Caco-2 (cell line): ENCODE measurements at regions not wholly inside any gene's neighbourhood (a gene's known extent, or its start where the extent isn't known, plus 50 kb on each side); places are given as distances from the start of the nearest gene placed in this dataset.
A peak's percentile ranks its signal among the peaks of the same experiment; 100 is the strongest.

Experiments used
- BruUV-seq: library from RNA; stranded (reverse); fragments of 400-500 nt; replicated peaks from 2 replicates; lab custom pipeline; 2021; lab: Mats Ljungman, UMichigan
- CTCF ChIA-PET: fragments of 300-600 bp; sonication (Branson Sonifier 250); formaldehyde crosslinking; loops from one replicate; lab custom pipeline; 2022; ENCODE audit warnings: antibody characterized with exemption; lab: Charles Lee
- POLR2A ChIA-PET: fragments of 300-600 bp; sonication (Branson Sonifier 250); formaldehyde crosslinking; loops from one replicate; lab custom pipeline; 2022; ENCODE audit warnings: antibody characterized with exemption; lab: Charles Lee
- DNase-seq, 2 experiments: peaks; one replicate each; pipeline versions ENCODE4 v3.0.0 to v3.0.0-alpha.2; 2020 to 2022
- H3K27me3 ChIP-seq: replicated peaks from 2 replicates; pipeline ENCODE4 v1.6.0; 2011; ENCODE audit warnings: low read length; ENCODE audit not compliant: control insufficient read depth, insufficient read depth
- H3K36me3 ChIP-seq: 2 replicates; pipeline ENCODE4 v1.5.1; 2011; ENCODE audit warnings: low read length; ENCODE audit not compliant: control insufficient read depth, insufficient read depth
- H3K4me1 ChIP-seq: fragments of 250-450 bp; sonication (Bioruptor Pico); 2 replicates; pipeline ENCODE4 v1.5.1; 2020; ENCODE audit warnings: mild to moderate bottlenecking
- H3K4me3 ChIP-seq: 2 replicates; pipeline ENCODE4 v1.5.1; 2011; ENCODE audit warnings: low read depth, mild to moderate bottlenecking, control low read depth, low read length
- H3K9me3 ChIP-seq: fragments of 250-450 bp; sonication (Bioruptor Pico); 2 replicates; pipeline ENCODE4 v1.5.1; 2020; ENCODE audit warnings: mild to moderate bottlenecking, moderate library complexity
- H3K27ac Mint-ChIP-seq: one replicate; pipeline ENCODE4 v1.8.0; 2022; ENCODE audit warnings: mixed read lengths; ENCODE audit not compliant: unreplicated experiment
- H3K27me3 Mint-ChIP-seq: one replicate; pipeline ENCODE4 v1.8.0; 2022; ENCODE audit warnings: mixed read lengths; ENCODE audit not compliant: insufficient read depth, unreplicated experiment
- H3K36me3 Mint-ChIP-seq: one replicate; pipeline ENCODE4 v1.8.0; 2022; ENCODE audit warnings: mild to moderate bottlenecking, mixed read lengths; ENCODE audit not compliant: insufficient read depth, unreplicated experiment
- H3K4me1 Mint-ChIP-seq: one replicate; pipeline ENCODE4 v1.8.0; 2022; ENCODE audit warnings: low read depth, mixed read lengths; ENCODE audit not compliant: unreplicated experiment
- H3K4me3 Mint-ChIP-seq: one replicate; pipeline ENCODE4 v1.8.0; 2022; ENCODE audit warnings: mild to moderate bottlenecking, moderate library complexity, mixed read lengths; ENCODE audit not compliant: unreplicated experiment
- H3K9me3 Mint-ChIP-seq: one replicate; pipeline ENCODE4 v1.8.0; 2022; ENCODE audit warnings: mixed read lengths; ENCODE audit not compliant: unreplicated experiment
- intact Hi-C: fragments of 100-400 bp; cut with micrococcal nuclease; formaldehyde crosslinking; loops from one replicate; pipeline ENCODE4 v1.10.0; 2022; ENCODE audit not compliant: unreplicated experiment
- TF ChIP-seq, protein P1 (sequence below), 2 experiments: fragments of 200-600 bp in 1 of 2; IDR thresholded peaks; 1 replicate in 1 of 2; 2 replicates in 1 of 2; pipeline versions ENCODE4 v1.5.1 to v1.8.0; 2011 to 2022; ENCODE audit warnings: antibody characterized with exemption in 1 of 2, control low read depth in 1 of 2, inconsistent platforms in 1 of 2, low read depth in 1 of 2, low read length in 1 of 2, mild to moderate bottlenecking in 1 of 2, moderate library complexity in 1 of 2; ENCODE audit not compliant: insufficient read depth in 1 of 2, severe bottlenecking in 1 of 2, unreplicated experiment in 1 of 2

DNA sequence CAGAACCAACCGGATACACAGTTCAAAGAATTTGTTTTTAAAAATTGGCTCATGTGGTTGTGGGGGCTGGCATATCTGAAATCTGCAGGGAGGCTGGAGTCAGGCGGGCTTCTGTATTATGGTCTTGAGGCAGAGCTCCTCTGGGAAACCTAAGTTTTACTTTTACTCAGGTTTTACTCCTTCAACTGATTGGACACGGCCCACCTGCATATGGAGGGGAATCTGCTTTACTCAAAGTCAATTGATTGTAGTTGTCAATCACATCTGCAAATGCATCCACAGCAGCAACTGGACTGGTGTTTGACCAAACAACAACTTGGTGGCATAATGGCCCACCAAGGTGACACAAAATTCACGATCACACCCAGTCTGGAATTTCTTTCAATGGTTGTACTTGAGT, 103.4 kb downstream of the ERMARD start:
- H3K36me3 Mint-ChIP-seq = no peaks in the 10 kb centered on the region
- CTCF ChIA-PET = no interaction called here
- H3K4me3 Mint-ChIP-seq = no peak overlapping the region
- no peaks in the 10 kb centered on the region for H3K27me3 Mint-ChIP-seq
- H3K9me3 ChIP-seq = no peaks in the 10 kb centered on the region
- no peaks in the 10 kb centered on the region for H3K4me1 ChIP-seq
- no peaks in the 10 kb centered on the region for H3K27me3 ChIP-seq
- no peaks in the 10 kb centered on the region for H3K36me3 ChIP-seq
- TF ChIP-seq, protein P1, sequence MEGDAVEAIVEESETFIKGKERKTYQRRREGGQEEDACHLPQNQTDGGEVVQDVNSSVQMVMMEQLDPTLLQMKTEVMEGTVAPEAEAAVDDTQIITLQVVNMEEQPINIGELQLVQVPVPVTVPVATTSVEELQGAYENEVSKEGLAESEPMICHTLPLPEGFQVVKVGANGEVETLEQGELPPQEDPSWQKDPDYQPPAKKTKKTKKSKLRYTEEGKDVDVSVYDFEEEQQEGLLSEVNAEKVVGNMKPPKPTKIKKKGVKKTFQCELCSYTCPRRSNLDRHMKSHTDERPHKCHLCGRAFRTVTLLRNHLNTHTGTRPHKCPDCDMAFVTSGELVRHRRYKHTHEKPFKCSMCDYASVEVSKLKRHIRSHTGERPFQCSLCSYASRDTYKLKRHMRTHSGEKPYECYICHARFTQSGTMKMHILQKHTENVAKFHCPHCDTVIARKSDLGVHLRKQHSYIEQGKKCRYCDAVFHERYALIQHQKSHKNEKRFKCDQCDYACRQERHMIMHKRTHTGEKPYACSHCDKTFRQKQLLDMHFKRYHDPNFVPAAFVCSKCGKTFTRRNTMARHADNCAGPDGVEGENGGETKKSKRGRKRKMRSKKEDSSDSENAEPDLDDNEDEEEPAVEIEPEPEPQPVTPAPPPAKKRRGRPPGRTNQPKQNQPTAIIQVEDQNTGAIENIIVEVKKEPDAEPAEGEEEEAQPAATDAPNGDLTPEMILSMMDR (IDR thresholded peaks at IDR 0.05; ENCODE audit: insufficient read depth in 1 of 2, low read depth in 1 of 2, low read length in 1 of 2, severe bottlenecking in 1 of 2, unreplicated experiment in 1 of 2) = no peak
- intact Hi-C loops = no loop called here
- H3K9me3 Mint-ChIP-seq = peaks cover 12% of the 10 kb centered on the region
- H3K27ac Mint-ChIP-seq = no peak overlapping the region
- no peak overlapping the region for H3K4me3 ChIP-seq
- no TSS peak for BruUV-seq
- no peaks in the 10 kb centered on the region for H3K4me1 Mint-ChIP-seq
- POLR2A ChIA-PET = no interaction called here
- no peak for DNase-seq

DNA sequence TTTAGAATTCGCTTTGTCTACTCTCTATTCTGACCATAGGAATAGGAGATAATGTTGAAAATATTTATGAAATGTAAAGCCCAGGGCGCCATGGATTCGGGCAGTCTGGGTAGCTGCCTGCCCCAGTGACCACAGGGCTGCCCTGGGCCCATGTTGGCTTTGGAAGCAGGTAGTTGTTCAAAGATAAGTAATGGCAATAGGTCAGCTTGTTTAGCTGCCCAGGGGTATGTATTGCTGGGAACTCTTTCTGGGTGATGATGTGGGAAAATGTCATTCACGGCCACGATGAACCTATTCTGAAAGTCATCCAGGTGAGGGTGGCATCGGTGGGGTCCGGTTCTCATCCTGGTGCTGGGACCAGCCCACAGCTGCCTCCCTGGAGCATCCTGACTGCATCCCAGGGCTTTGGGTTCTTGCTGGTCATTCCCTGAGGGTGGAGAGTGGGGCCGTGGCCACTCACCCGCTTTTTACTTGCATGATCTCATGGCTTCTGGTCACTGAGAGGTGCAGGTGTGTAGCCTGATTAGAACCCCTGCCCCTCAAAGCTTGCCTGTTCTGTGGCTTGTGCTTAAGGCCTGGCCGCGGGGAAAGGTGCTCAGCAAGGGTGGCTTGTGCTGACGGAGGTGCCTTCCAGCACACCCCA, 102.8 kb downstream of the ERMARD start:
- TF ChIP-seq, protein P1 (IDR thresholded peaks at IDR 0.05; ENCODE audit: insufficient read depth in 1 of 2, low read depth in 1 of 2, low read length in 1 of 2, severe bottlenecking in 1 of 2, unreplicated experiment in 1 of 2) = no peak
- intact Hi-C loops = no loop called here
- Mint-ChIP-seq H3K27me3 (no peaks in the 10 kb centered on the region), H3K9me3 (peaks cover 12% of the 10 kb centered on the region), H3K27ac (no peak overlapping the region), H3K36me3 (no peaks in the 10 kb centered on the region), H3K4me3 (no peak overlapping the region), H3K4me1 (no peaks in the 10 kb centered on the region)
- Histone ChIP-seq H3K36me3 (no peaks in the 10 kb centered on the region), H3K9me3 (no peaks in the 10 kb centered on the region), H3K4me1 (no peaks in the 10 kb centered on the region), H3K4me3 (no peak overlapping the region), H3K27me3 (no peaks in the 10 kb centered on the region)
- no TSS peak for BruUV-seq
- ChIA-PET POLR2A (no interaction called here), CTCF (no interaction called here)
- no peak for DNase-seq

DNA sequence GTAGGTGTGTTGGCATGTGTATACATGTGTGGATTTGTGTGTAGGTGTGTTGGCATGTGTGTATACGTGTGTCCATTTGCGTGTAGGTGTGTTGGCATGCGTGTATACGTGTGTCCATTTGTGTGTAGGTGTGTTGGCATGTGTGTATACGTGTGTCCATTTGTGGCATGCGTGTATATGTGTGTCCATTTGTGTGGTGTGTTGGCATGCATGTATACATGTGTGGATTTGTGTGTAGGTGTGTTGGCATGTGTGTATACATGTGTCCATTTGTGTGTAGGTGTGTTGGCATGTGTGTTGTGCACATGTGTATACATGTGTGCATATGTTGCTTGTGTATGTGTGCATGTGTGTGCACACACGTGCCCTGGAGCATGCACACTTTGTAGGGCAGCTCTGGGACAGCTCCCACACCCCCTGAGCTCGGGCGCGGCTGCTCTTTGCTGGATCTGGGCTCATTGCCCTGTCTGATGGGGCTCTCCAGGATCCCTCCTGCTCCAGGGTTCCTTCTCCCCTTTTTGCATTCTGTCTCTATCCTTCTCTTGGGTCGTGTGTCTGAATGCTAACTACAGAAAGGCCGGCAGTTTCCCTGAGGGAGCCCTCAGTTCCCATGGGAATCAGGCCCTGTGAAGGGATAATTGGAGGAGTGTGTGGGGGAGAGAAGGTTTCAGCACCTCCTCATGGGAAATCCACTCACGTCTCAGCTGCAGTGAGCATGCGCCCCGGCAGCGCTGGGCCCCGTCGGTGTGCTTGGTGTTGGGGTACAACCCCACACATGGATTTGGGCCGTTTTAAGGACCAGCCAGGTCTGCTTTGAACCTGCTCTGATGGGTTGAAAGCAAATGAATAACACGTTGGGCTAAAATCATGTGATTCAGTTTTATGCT, 102.0 kb downstream of the ERMARD start:
- intact Hi-C loops = no loop called here
- Histone ChIP-seq H3K27me3 (no peaks in the 10 kb centered on the region), H3K9me3 (no peaks in the 10 kb centered on the region), H3K4me3 (no peak overlapping the region), H3K36me3 (no peaks in the 10 kb centered on the region), H3K4me1 (no peaks in the 10 kb centered on the region)
- H3K4me1 Mint-ChIP-seq = no peaks in the 10 kb centered on the region
- H3K27ac Mint-ChIP-seq = peak overlapping the region; percentile 14
- no peaks in the 10 kb centered on the region for H3K27me3 Mint-ChIP-seq
- POLR2A ChIA-PET = no interaction called here
- no peak overlapping the region for H3K4me3 Mint-ChIP-seq
- no peaks in the 10 kb centered on the region for H3K36me3 Mint-ChIP-seq
- CTCF ChIA-PET = no interaction called here
- TF ChIP-seq, protein P1 (IDR thresholded peaks at IDR 0.05; ENCODE audit: insufficient read depth in 1 of 2, low read depth in 1 of 2, low read length in 1 of 2, severe bottlenecking in 1 of 2, unreplicated experiment in 1 of 2) = no peak
- DNase-seq = no peak
- peaks cover 12% of the 10 kb centered on the region for H3K9me3 Mint-ChIP-seq
- no TSS peak for BruUV-seq
